ENCODE measurements at regions not wholly inside any gene's neighbourhood (a gene's known extent, or its start where the extent isn't known, plus 50 kb on each side); places are given as distances from the start of the nearest gene placed in this dataset.

GRCh38 chr2:59096973-59097372, 855.8 kb upstream of the FANCL start:
- TF ChIP-seq, protein P1, sequence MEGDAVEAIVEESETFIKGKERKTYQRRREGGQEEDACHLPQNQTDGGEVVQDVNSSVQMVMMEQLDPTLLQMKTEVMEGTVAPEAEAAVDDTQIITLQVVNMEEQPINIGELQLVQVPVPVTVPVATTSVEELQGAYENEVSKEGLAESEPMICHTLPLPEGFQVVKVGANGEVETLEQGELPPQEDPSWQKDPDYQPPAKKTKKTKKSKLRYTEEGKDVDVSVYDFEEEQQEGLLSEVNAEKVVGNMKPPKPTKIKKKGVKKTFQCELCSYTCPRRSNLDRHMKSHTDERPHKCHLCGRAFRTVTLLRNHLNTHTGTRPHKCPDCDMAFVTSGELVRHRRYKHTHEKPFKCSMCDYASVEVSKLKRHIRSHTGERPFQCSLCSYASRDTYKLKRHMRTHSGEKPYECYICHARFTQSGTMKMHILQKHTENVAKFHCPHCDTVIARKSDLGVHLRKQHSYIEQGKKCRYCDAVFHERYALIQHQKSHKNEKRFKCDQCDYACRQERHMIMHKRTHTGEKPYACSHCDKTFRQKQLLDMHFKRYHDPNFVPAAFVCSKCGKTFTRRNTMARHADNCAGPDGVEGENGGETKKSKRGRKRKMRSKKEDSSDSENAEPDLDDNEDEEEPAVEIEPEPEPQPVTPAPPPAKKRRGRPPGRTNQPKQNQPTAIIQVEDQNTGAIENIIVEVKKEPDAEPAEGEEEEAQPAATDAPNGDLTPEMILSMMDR (conservative IDR thresholded peaks at IDR 0.05; ENCODE audit: low read length), result no peak
- DNase-seq (ENCODE audit: low read depth), result no peak

DNA sequence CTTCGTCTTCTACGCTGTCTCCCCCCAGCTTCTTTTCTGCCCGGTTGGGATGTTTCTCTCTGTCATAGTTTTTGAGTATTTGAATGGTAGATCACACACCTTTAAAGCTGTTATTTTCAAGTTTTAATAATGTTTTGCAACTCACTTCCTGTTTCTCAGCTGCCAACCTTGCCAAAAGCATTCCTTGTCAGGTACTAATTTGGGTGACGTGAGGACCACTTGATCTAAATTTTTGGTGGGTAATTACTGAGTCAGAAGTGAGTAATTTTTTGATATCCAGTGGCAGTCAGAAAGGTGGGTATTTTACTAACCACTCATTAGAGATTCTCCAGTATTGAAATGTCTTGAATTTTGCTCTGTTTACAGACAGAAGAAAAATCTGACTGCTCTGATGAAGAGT, 852.4 kb upstream of the FANCL start:
- DNase-seq (ENCODE audit: low read depth), result no peak
- TF ChIP-seq, protein P1 (conservative IDR thresholded peaks at IDR 0.05; ENCODE audit: low read length), result no peak
- H3K4me3 ChIP-seq (ENCODE audit: low read length), result no peak overlapping the region

More at GRCh38 chr2:59096973-59097372, 855.8 kb upstream of the FANCL start:
- no peak overlapping the region for H3K4me3 ChIP-seq (ENCODE audit: low read length)

DNA sequence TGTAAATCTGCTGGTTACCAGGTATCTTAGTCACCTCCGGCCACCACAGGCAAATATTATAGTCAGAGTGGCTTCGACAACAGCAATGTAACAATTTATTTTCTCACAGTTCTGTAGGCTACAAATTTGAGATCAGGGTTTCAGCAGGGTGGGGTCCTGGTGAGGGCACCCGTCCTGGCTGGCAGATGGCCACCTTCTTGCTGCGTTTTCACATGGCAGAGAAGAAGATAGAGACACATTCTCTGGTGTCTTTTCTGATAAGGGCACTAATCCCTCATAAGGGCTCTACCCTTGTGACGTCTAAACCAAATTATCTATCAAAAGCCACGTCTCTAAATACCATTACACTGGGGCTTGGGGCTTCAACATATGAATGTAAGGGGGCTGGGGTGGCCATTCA, 843.2 kb upstream of the FANCL start:
- H3K4me3 ChIP-seq (ENCODE audit: low read length), result no peak overlapping the region
- TF ChIP-seq, protein P1 (conservative IDR thresholded peaks at IDR 0.05; ENCODE audit: low read length), result no peak
- no peak for DNase-seq (ENCODE audit: low read depth)

DNA sequence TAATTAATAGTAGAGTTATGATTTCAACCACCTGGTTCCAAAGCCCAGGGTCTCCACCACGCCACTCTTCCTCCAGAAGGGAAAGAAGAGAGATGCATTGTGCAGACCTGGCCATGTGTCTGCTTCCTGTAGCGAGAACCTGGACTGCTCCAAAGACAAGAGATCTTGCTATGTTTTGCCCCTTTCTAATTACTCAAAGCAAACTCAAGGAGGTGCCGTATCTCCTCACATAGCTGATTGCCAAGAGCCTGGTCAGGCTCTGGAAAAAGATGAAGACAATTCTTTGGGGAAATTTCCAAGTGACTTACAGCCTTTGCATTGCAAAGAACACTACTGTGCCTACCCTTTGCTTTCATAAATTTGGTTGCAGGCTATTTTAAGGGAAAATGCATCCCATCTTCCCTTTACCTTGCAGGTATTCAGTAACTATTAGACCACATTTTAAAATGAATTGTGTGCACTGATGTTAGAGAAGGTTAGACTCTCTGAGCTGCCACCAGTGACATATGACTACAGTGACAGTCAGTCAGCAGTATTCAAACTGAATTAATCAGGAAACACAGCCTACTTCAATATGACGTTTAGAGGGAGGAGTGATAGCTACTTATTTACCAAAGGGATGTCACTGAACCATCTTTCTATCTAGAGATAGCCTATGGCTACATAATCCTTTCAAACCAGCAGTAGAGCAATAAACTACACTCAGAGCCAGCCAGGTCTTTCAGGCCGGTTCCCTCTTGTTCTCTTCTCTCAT, 842.1 kb upstream of the FANCL start:
- H3K4me3 ChIP-seq (ENCODE audit: low read length), result no peak overlapping the region
- DNase-seq (ENCODE audit: low read depth), result no peak
- TF ChIP-seq, protein P1 (conservative IDR thresholded peaks at IDR 0.05; ENCODE audit: low read length), result no peak

DNA sequence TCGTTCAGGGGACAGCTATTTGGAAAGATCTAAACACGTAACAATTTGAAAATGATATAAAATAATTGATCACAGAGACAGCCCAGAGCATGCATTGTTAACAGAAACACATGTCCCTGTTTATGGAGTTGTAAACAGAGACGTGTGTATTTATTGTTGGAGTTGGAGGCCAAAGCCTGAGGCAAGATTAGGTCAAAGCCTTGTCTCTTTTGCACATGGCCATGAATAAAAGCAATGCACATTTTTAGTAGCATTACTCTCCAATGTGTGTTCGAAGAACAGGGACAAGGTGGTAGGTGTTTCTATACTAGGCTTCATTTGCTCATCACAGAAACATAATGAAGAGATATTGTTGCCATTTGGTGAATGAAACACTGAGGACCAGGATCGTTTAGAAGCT, 841.5 kb upstream of the FANCL start:
- no peak overlapping the region for H3K4me3 ChIP-seq (ENCODE audit: low read length)
- no peak for DNase-seq (ENCODE audit: low read depth)
- TF ChIP-seq, protein P1 (conservative IDR thresholded peaks at IDR 0.05; ENCODE audit: low read length), result no peak

DNA sequence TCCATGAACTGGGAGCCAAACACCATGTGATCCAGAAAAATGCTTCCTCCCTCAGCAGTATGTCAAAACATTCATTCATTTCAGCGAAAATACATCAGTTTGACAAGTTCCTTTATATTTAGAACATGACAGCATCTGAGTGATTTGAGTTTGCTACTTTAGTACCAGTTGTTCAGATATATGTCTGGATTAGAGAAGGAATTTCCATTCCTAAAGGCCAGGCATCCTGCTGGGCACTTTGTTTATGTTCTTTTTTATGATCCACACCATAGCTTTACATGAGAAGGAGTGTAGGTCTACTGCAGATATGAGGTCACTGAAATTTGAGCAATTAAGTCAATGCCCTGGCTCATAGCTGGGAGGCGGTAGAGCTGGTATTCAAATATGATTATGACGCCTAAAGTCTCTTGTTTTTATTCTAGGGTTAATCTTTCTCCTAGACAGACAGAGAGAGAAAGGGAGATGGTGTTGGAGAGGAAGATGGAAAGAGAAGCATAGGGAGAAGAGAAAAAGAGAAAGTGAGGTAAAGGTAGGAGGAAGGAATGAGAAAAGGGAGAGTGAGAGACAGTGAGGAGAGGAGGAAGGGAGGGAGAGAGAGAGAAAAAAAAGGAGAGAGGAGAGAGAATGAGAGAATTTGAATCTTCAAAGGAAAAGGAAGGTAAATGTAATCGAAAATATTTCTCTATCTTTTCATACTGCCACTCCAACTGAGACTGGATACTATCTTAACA, 839.5 kb upstream of the FANCL start:
- TF ChIP-seq, protein P1 (conservative IDR thresholded peaks at IDR 0.05; ENCODE audit: low read length), result no peak
- H3K4me3 ChIP-seq (ENCODE audit: low read length), result no peak overlapping the region
- no peak for DNase-seq (ENCODE audit: low read depth)
